MCF 10A (cell line): ENCODE measurements at regions not wholly inside any gene's neighbourhood (a gene's known extent, or its start where the extent isn't known, plus 50 kb on each side); places are given as distances from the start of the nearest gene placed in this dataset.

ENCODE experiments used
- BruUV-seq: library from RNA; stranded (reverse); fragments of 400-500 nt; replicated peaks from 2 replicates; lab custom pipeline; 2021; lab: Mats Ljungman, UMichigan
- CTCF ChIA-PET: fragments of 300-600 bp; sonication (Branson Sonifier 250); formaldehyde crosslinking; extraction: SDS; loops from one replicate; lab custom pipeline; 2021; ENCODE audit warnings: antibody characterized with exemption, inconsistent platforms; lab: Yijun Ruan, JAX
- POLR2A ChIA-PET: fragments of 300-600, 350-650 bp; sonication (Branson Sonifier 250); formaldehyde crosslinking; extraction: SDS; loops from one replicate; lab custom pipeline; 2020; ENCODE audit warnings: antibody characterized with exemption, inconsistent platforms; lab: Yijun Ruan, JAX
- DNase-seq: peaks from one replicate; pipeline ENCODE4 v3.0.0-alpha.2; 2018; ENCODE audit not compliant: unreplicated experiment
- H3K27ac Mint-ChIP-seq: one replicate; pipeline ENCODE4 v1.8.0; 2022; ENCODE audit warnings: mild to moderate bottlenecking, low read depth, mixed read lengths; ENCODE audit not compliant: unreplicated experiment
- H3K27me3 Mint-ChIP-seq: one replicate; pipeline ENCODE4 v1.8.0; 2022; ENCODE audit warnings: mixed read lengths; ENCODE audit not compliant: insufficient read depth, unreplicated experiment
- H3K36me3 Mint-ChIP-seq: one replicate; pipeline ENCODE4 v1.8.0; 2022; ENCODE audit warnings: mild to moderate bottlenecking, moderate library complexity, mixed read lengths; ENCODE audit not compliant: insufficient read depth, unreplicated experiment
- H3K4me1 Mint-ChIP-seq: one replicate; pipeline ENCODE4 v1.8.0; 2022; ENCODE audit warnings: mixed read lengths; ENCODE audit not compliant: insufficient read depth, unreplicated experiment
- H3K4me3 Mint-ChIP-seq: one replicate; pipeline ENCODE4 v1.8.0; 2022; ENCODE audit warnings: mild to moderate bottlenecking, moderate library complexity, mixed read lengths; ENCODE audit not compliant: unreplicated experiment
- H3K9me3 Mint-ChIP-seq: one replicate; pipeline ENCODE4 v1.8.0; 2022; ENCODE audit warnings: mixed read lengths; ENCODE audit not compliant: unreplicated experiment
- intact Hi-C: fragments of 100-400 bp; cut with micrococcal nuclease; formaldehyde crosslinking; loops from 2 replicates; pipeline ENCODE4 v1.14.1; 2022
- TF ChIP-seq, protein P1 (sequence below): fragments of 200-600 bp; IDR thresholded peaks from one replicate; pipeline ENCODE4 v1.8.0; 2022; ENCODE audit warnings: antibody characterized with exemption, mild to moderate bottlenecking; ENCODE audit not compliant: unreplicated experiment

DNA sequence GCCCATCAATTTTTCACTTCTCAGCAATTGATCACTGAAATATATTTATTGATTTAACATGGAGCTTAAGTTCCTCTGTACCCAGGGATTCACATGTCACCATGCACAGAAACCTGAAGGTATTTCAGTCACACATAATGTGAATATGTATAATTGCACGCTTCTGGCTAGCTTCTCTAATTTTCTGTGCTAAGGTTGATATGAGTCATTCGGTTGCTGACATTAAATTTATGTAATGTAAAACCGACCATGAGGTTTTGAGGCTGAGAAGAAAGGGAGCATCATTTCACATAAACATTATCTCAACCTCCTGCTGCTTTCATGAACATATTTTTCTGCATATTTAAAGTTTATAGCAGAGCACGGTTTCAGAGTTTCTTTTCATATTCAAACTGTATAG is 381.0 kb upstream of the TPK1 start:
- H3K27me3 Mint-ChIP-seq = no peaks in the 10 kb centered on the region
- intact Hi-C loops = no loop called here
- H3K9me3 Mint-ChIP-seq = peaks cover 7% of the 10 kb centered on the region
- DNase-seq = peak; percentile 52
- peak overlapping the region; percentile 64 for H3K27ac Mint-ChIP-seq
- peaks cover 31% of the 10 kb centered on the region for H3K4me1 Mint-ChIP-seq
- H3K4me3 Mint-ChIP-seq = no peak overlapping the region
- no TSS peak for BruUV-seq
- CTCF ChIA-PET = interaction anchor here (0.6 kb wide), 1 partner anchor 872 kb away, joined by 3 read pairs; no protein-coding TSS in a partner anchor
- POLR2A ChIA-PET = interaction anchor here (0.6 kb wide), 1 partner anchor 277 kb away, joined by 3 read pairs; no protein-coding TSS in a partner anchor
- TF ChIP-seq, protein P1, sequence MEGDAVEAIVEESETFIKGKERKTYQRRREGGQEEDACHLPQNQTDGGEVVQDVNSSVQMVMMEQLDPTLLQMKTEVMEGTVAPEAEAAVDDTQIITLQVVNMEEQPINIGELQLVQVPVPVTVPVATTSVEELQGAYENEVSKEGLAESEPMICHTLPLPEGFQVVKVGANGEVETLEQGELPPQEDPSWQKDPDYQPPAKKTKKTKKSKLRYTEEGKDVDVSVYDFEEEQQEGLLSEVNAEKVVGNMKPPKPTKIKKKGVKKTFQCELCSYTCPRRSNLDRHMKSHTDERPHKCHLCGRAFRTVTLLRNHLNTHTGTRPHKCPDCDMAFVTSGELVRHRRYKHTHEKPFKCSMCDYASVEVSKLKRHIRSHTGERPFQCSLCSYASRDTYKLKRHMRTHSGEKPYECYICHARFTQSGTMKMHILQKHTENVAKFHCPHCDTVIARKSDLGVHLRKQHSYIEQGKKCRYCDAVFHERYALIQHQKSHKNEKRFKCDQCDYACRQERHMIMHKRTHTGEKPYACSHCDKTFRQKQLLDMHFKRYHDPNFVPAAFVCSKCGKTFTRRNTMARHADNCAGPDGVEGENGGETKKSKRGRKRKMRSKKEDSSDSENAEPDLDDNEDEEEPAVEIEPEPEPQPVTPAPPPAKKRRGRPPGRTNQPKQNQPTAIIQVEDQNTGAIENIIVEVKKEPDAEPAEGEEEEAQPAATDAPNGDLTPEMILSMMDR = no peak
- no peaks in the 10 kb centered on the region for H3K36me3 Mint-ChIP-seq

- Mint-ChIP-seq H3K27ac (peak overlapping the region; percentile 49), H3K4me1 (peaks cover 32% of the 10 kb centered on the region), H3K36me3 (no peaks in the 10 kb centered on the region), H3K4me3 (no peak overlapping the region), H3K9me3 (peaks cover 7% of the 10 kb centered on the region), H3K27me3 (no peaks in the 10 kb centered on the region)
- TF ChIP-seq, protein P1 = no peak
- intact Hi-C loops = no loop called here
- ChIA-PET POLR2A (interaction anchor here (0.6 to 1.7 kb wide), 5 partner anchors 9 to 555 kb away, joined by 3 to 10 read pairs (median 4); no protein-coding TSS in a partner anchor), CTCF (interaction anchor here (1.1 to 1.6 kb wide), 8 partner anchors 9 to 880 kb away, joined by 3 to 5 read pairs (median 4); no protein-coding TSS in a partner anchor)
- BruUV-seq = no TSS peak
- DNase-seq = peak; percentile 91
Measured at GRCh38 chr7:145212050-145212449, 376.2 kb upstream of the TPK1 start.

- DNase-seq = no peak
Measured at GRCh38 chr7:145211211-145211610, 375.4 kb upstream of the TPK1 start.

DNA sequence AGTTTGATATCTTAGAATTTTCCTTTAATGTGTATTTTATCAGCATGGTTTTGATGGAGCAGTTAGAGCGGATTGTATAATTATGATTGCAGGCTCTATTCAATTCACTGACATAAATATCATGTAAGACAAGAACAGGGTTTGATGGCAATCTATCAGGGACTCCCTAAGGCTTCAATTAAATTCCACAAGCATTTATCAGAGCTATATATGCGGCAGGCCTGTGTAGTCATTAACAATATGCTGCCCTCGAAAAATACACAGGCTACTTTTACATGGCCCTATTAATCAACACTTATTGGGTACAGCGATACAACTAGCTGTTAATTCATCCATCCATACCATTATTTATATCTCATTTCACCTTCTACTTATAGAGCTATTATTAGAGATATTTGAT is 358.1 kb upstream of the TPK1 start:
- no peak for DNase-seq
- Mint-ChIP-seq H3K36me3 (no peaks in the 10 kb centered on the region), H3K27ac (no peak overlapping the region), H3K27me3 (no peaks in the 10 kb centered on the region), H3K4me3 (no peak overlapping the region), H3K9me3 (no peaks in the 10 kb centered on the region), H3K4me1 (no peaks in the 10 kb centered on the region)
- intact Hi-C loops = no loop called here
- TF ChIP-seq, protein P1 = no peak
- ChIA-PET POLR2A (no interaction called here), CTCF (no interaction called here)
- BruUV-seq = no TSS peak

More at GRCh38 chr7:145211211-145211610, 375.4 kb upstream of the TPK1 start:
- BruUV-seq = no TSS peak
- Mint-ChIP-seq H3K27ac (peak overlapping the region; percentile 49), H3K4me1 (peaks cover 23% of the 10 kb centered on the region), H3K4me3 (no peak overlapping the region), H3K36me3 (no peaks in the 10 kb centered on the region), H3K9me3 (peaks cover 5% of the 10 kb centered on the region), H3K27me3 (no peaks in the 10 kb centered on the region)
- intact Hi-C loops = no loop called here
- ChIA-PET POLR2A (interaction anchor here (1.3 to 1.5 kb wide), 3 partner anchors 8 to 9 kb away, joined by 4 to 6 read pairs (median 4); no protein-coding TSS in a partner anchor), CTCF (interaction anchor here (1.1 to 1.6 kb wide), 2 partner anchors 10 to 356 kb away, joined by 3 to 5 read pairs; no protein-coding TSS in a partner anchor)
- TF ChIP-seq, protein P1 = no peak
